GM23248 (cell line): ENCODE measurements at regions not wholly inside any gene's neighbourhood (a gene's known extent, or its start where the extent isn't known, plus 50 kb on each side); places are given as distances from the start of the nearest gene placed in this dataset.
A peak's percentile ranks its signal among the peaks of the same experiment; 100 is the strongest.
"Not testable (repeated sequence)": the region's sequence is repeated elsewhere in the genome, so short reads cannot be mapped to it uniquely, and the experiment has no call there.

Experiments used
- DNase-seq: peaks from one replicate; pipeline ENCODE4 v3.0.0-alpha.2; 2015
- H2AFZ ChIP-seq: fragments of 200-600 bp; sonication (generic); 2 replicates; pipeline ENCODE4 v1.6.1; 2016; ENCODE audit warnings: antibody characterized with exemption
- H3F3A ChIP-seq: fragments of 200-600 bp; sonication (generic); 2 replicates; pipeline ENCODE4 v1.6.1; 2016; ENCODE audit warnings: mild to moderate bottlenecking, antibody characterized with exemption, mixed run types; ENCODE audit not compliant: insufficient read depth
- H3K27ac ChIP-seq: fragments of 200-600 bp; sonication (generic); 2 replicates; pipeline ENCODE4 v1.5.1; 2016; ENCODE audit warnings: mild to moderate bottlenecking
- H3K27me3 ChIP-seq: fragments of 200-600 bp; sonication (generic); replicated peaks from 2 replicates; pipeline ENCODE4 v1.6.1; 2016; ENCODE audit warnings: mild to moderate bottlenecking; ENCODE audit not compliant: insufficient read depth
- H3K36me3 ChIP-seq: fragments of 200-600 bp; sonication (generic); 2 replicates; pipeline ENCODE4 v1.6.1; 2016; ENCODE audit warnings: low read depth, mild to moderate bottlenecking
- H3K4me1 ChIP-seq: fragments of 200-600 bp; sonication (generic); 2 replicates; pipeline ENCODE4 v1.6.1; 2016; ENCODE audit warnings: mild to moderate bottlenecking; ENCODE audit not compliant: insufficient read depth
- H3K4me2 ChIP-seq: fragments of 200-600 bp; sonication (generic); one replicate; pipeline ENCODE4 v1.6.1; 2016; ENCODE audit warnings: mild to moderate bottlenecking; ENCODE audit not compliant: unreplicated experiment
- H3K4me3 ChIP-seq: fragments of 200-600 bp; sonication (generic); 2 replicates; pipeline ENCODE4 v1.5.1; 2016; ENCODE audit warnings: mild to moderate bottlenecking
- H3K79me2 ChIP-seq: fragments of 200-600 bp; sonication (generic); 2 replicates; pipeline ENCODE4 v1.6.1; 2016; ENCODE audit warnings: mild to moderate bottlenecking; ENCODE audit not compliant: insufficient read depth
- H3K9ac ChIP-seq: fragments of 200-600 bp; sonication (generic); 2 replicates; pipeline ENCODE4 v1.6.1; 2016; ENCODE audit warnings: mild to moderate bottlenecking
- H3K9me2 ChIP-seq: fragments of 200-600 bp; sonication (generic); 2 replicates; pipeline ENCODE4 v1.6.1; 2016; ENCODE audit warnings: mixed run types, mild to moderate bottlenecking, moderate library complexity; ENCODE audit not compliant: insufficient read depth
- H3K9me3 ChIP-seq: fragments of 200-600 bp; sonication (generic); one replicate; pipeline ENCODE4 v1.6.1; 2017; ENCODE audit warnings: low read depth
- H4K20me1 ChIP-seq: fragments of 200-600 bp; sonication (generic); 2 replicates; pipeline ENCODE4 v1.6.0; 2016; ENCODE audit not compliant: insufficient read depth
- EZH2 ChIP-seq: fragments of 200-600 bp; sonication (generic); IDR thresholded peaks from 2 replicates; pipeline ENCODE4 v1.6.1; 2018; ENCODE audit warnings: antibody characterized with exemption, mild to moderate bottlenecking; ENCODE audit not compliant: insufficient read depth, poor library complexity, severe bottlenecking
- EZH2phosphoT487 ChIP-seq: fragments of 200-600 bp; sonication (generic); IDR thresholded peaks from 2 replicates; pipeline ENCODE4 v1.6.1; 2018; ENCODE audit warnings: antibody characterized with exemption, moderate library complexity, mild to moderate bottlenecking, low read depth; ENCODE audit not compliant: insufficient read depth
- WGBS, 2 experiments: methylation state at CpG; one replicate each; pipeline ENCODE4 v1.1.6; 2015 to 2017; ENCODE audit warnings: low lambda C conversion rate in 2 of 2, low coverage in 1 of 2; ENCODE audit errors: missing lambda C conversion rate in 2 of 2; 5-methylcytosine and 5-hydroxymethylcytosine counted together
- in situ Hi-C: fragments of 300-500 bp; cut with MboI; formaldehyde crosslinking; loops from 2 replicates; pipeline ENCODE4 v1.15.0; 2020

DNA sequence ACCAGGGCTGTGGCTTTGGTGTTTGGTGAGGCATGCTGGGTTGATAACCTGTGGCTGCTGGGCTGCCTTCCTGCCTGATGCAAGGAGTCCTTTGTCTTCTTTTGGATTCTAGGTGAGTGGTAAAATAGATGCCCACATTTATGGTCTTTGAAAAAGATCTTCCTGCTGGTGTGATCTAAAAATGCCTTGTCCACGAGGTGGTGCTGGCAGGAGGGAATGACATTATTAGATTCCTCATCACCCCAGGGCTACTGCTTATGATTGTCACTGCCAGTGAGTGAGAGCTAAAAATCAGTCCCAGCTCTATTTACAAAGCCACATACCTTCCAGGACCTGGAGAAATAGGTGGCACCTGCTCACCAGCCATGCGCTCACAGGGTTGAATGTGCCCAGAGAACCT, 355.5 kb upstream of the ROPN1 start:
- H4K20me1 ChIP-seq: no peaks in the 10 kb centered on the region
- 73 to 85% methylated on average over 2 of the region's 2 CpGs for WGBS, 2 experiments
- H3K79me2 ChIP-seq: no peaks in the 10 kb centered on the region
- no peaks in the 10 kb centered on the region for H3K36me3 ChIP-seq
- no peaks in the 10 kb centered on the region for H3K9me3 ChIP-seq
- H2AFZ ChIP-seq: no peak overlapping the region
- H3K27ac ChIP-seq: no peak overlapping the region
- in situ Hi-C loops: loop anchor here (10.0 to 25.0 kb wide), 2 partner anchors 187 to 565 kb away; no protein-coding TSS in a partner anchor
- TF ChIP-seq EZH2phosphoT487: no peak
- TF ChIP-seq EZH2: no peak
- no peak overlapping the region for H3K4me2 ChIP-seq
- no peak for DNase-seq
- no peaks in the 10 kb centered on the region for H3K4me1 ChIP-seq
- H3F3A ChIP-seq: no peaks in the 10 kb centered on the region
- no peak overlapping the region for H3K9ac ChIP-seq
- no peak overlapping the region for H3K4me3 ChIP-seq
- H3K27me3 ChIP-seq: no peaks in the 10 kb centered on the region
- no peaks in the 10 kb centered on the region for H3K9me2 ChIP-seq

DNA sequence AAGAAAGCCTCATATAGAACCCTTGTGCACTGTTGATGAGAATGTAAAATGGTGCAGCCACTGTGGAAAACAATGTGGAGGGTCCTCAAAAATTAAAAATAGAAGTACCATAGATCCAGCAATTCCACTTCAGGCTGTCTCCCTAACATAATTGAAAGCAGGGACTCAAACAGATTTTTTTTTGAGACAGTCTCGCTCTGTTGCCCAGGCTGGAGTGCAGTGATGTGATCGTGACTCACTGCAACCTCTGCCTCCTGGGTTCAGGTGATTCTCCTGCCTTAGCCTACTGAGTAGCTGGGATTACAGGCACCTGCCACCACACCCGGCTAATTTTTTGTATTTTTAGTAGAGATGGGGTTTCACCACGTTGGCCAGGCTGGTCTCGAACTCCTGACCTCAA, 356.6 kb upstream of the ROPN1 start:
- not testable (repeated sequence) for H3K4me2 ChIP-seq, H3K4me3 ChIP-seq, H3F3A ChIP-seq, H3K4me1 ChIP-seq, H3K9me2 ChIP-seq, H4K20me1 ChIP-seq, H3K9me3 ChIP-seq, H3K27ac ChIP-seq, H3K27me3 ChIP-seq, DNase-seq, H3K79me2 ChIP-seq, H3K9ac ChIP-seq, H2AFZ ChIP-seq, H3K36me3 ChIP-seq
- in situ Hi-C loops: loop anchor here (10.0 to 25.0 kb wide), 2 partner anchors 186 to 564 kb away; no protein-coding TSS in a partner anchor
- 77 to 83% methylated on average over 5 of the region's 5 CpGs for WGBS, 2 experiments

DNA sequence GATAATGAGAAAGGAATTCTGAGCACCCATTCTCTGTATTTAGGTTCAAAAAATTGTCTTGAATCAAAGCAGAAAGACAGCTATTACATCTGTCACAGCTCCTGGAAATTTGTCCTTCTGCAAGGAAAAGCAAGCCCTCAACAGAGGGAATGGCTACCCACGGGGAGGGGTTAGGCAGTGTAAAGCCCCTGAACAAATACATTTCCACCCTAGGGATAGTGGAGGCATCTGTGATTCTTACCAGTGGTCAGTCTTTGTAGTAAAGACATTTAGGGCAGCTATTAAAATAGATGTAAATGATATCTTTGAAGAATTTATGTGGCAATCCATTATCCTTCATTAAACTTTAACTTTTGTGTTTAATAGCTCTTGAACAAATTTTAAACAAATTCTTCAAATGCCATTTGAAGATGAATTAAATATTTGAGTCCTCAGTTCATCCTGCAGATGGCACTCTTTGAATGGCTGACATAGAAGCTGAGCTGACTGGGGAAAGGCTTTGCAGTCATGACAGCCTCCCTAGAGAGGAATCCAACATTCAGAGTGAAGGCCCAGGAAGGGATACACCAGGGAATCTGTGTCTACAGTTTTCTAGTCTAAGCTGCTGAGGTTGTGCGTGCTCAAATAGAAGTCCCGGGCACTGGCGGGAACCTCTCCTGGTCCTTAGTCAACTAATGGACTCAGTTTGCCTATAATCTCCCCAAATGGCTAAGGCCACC, 359.7 kb upstream of the ROPN1 start:
- no peaks in the 10 kb centered on the region for H3F3A ChIP-seq
- no peak overlapping the region for H3K9ac ChIP-seq
- 49 to 51% methylated on average over 4 of the region's 4 CpGs for WGBS, 2 experiments
- no peak overlapping the region for H3K4me2 ChIP-seq
- peaks cover 12% of the 10 kb centered on the region; the same call in 1 of the 2 replicates for H3K27me3 ChIP-seq
- in situ Hi-C loops: loop anchor here (10.0 kb wide), 1 partner anchor 203 kb away; no protein-coding TSS in a partner anchor
- H3K27ac ChIP-seq: no peak overlapping the region
- no peaks in the 10 kb centered on the region for H3K79me2 ChIP-seq
- no peak overlapping the region for H2AFZ ChIP-seq
- H3K9me3 ChIP-seq: no peaks in the 10 kb centered on the region
- H4K20me1 ChIP-seq: no peaks in the 10 kb centered on the region
- H3K4me1 ChIP-seq: no peaks in the 10 kb centered on the region
- no peaks in the 10 kb centered on the region for H3K36me3 ChIP-seq
- no peak overlapping the region for H3K4me3 ChIP-seq
- no peaks in the 10 kb centered on the region for H3K9me2 ChIP-seq
- no peak for TF ChIP-seq EZH2
- TF ChIP-seq EZH2phosphoT487: no peak
- peak; percentile 71 for DNase-seq

DNA sequence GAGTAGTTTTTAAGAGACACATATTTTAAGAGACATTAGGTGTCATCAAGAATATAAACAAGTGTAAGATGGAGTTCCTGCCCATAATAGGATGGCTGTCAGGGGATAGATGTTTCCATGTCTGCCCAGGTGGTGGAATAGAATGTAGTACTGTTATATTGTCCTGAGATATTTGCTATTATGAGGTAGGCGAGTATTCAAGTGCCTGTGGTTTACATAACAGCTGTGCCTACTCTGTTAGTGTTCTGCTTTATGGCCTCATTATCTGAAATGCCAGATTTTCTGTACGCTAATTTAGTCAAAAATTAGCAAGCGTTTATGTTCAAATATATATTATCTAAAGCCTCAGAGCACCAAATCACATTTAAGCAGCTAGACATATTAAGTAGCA, 360.2 kb upstream of the ROPN1 start:
- Histone ChIP-seq H3K4me1 (no peaks in the 10 kb centered on the region), H4K20me1 (no peaks in the 10 kb centered on the region), H3K9me2 (no peaks in the 10 kb centered on the region), H3K79me2 (no peaks in the 10 kb centered on the region), H3K36me3 (no peaks in the 10 kb centered on the region), H3F3A (no peaks in the 10 kb centered on the region), H3K4me3 (no peak overlapping the region), H3K9ac (no peak overlapping the region), H3K27me3 (peaks cover 18% of the 10 kb centered on the region; the same call in 1 of the 2 replicates), H3K27ac (no peak overlapping the region), H3K4me2 (no peak overlapping the region), H3K9me3 (no peaks in the 10 kb centered on the region), H2AFZ (no peak overlapping the region)
- 87 to 90% methylated on average over 3 of the region's 3 CpGs for WGBS, 2 experiments
- in situ Hi-C loops: loop anchor here (10.0 kb wide), 1 partner anchor 203 kb away; no protein-coding TSS in a partner anchor
- no peak for TF ChIP-seq EZH2
- TF ChIP-seq EZH2phosphoT487: no peak
- no peak for DNase-seq

DNA sequence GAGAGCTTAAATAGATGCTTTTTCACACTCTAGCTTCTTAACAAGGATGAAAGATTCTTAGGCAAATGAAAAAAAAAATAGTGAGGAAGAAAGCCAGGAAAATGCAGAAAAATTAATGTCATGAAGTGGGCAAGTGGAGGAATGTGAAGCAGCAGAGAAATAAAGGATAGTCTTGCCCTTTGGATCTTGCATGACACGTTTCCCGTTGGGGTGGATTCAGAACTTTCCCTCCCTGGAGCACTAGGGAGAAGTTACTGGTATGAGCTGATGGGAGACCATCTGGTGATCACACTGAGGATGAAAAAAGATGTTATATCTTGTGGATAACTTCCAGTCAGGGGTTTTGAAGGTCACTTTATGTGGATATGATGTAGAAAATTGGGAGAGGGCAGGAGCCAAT, 361.8 kb upstream of the ROPN1 start:
- in situ Hi-C loops: loop anchor here (10.0 kb wide), 1 partner anchor 201 kb away; no protein-coding TSS in a partner anchor

More for the DNA sequence above, 361.8 kb upstream of the ROPN1 start:
- no peaks in the 10 kb centered on the region for H3K4me1 ChIP-seq
- no peak overlapping the region for H3K4me3 ChIP-seq
- H3F3A ChIP-seq: no peaks in the 10 kb centered on the region
- TF ChIP-seq EZH2: no peak
- TF ChIP-seq EZH2phosphoT487: no peak
- H2AFZ ChIP-seq: no peak overlapping the region
- H3K27me3 ChIP-seq: peaks cover 24% of the 10 kb centered on the region; the same call in 1 of the 2 replicates
- DNase-seq: no peak
- 47 to 62% methylated on average over 2 of the region's 2 CpGs for WGBS, 2 experiments
- no peak overlapping the region for H3K4me2 ChIP-seq
- H3K27ac ChIP-seq: no peak overlapping the region
- H4K20me1 ChIP-seq: no peaks in the 10 kb centered on the region
- H3K9ac ChIP-seq: no peak overlapping the region
- H3K36me3 ChIP-seq: no peaks in the 10 kb centered on the region
- H3K79me2 ChIP-seq: no peaks in the 10 kb centered on the region
- no peaks in the 10 kb centered on the region for H3K9me3 ChIP-seq
- H3K9me2 ChIP-seq: no peaks in the 10 kb centered on the region
